Panc1 (cell line): ENCODE measurements at regions not wholly inside any gene's neighbourhood (a gene's known extent, or its start where the extent isn't known, plus 50 kb on each side); places are given as distances from the start of the nearest gene placed in this dataset.

Experiments used
- CTCF ChIP-seq: fragments of 450-650 bp; IDR thresholded peaks from 2 replicates; pipeline ENCODE4 v1.5.1; 2017; ENCODE audit warnings: mild to moderate bottlenecking
- SIN3A ChIP-seq: IDR thresholded peaks from 2 replicates; pipeline ENCODE4 v1.6.1; 2012; ENCODE audit warnings: low read depth, mild to moderate bottlenecking, low read length, moderate library complexity, borderline replicate concordance; ENCODE audit not compliant: insufficient read depth

- TF ChIP-seq SIN3A (no peak), CTCF (no peak)
Measured at GRCh38 chr4:43898836-43899235, 549.8 kb downstream of the KCTD8 start.
